RWPE2 (cell line): ENCODE measurements at regions not wholly inside any gene's neighbourhood (a gene's known extent, or its start where the extent isn't known, plus 50 kb on each side); places are given as distances from the start of the nearest gene placed in this dataset.
"Not testable (repeated sequence)": the region's sequence is repeated elsewhere in the genome, so short reads cannot be mapped to it uniquely, and the experiment has no call there.

ENCODE experiments used
- ATAC-seq: fragments of 200-7000 bp; cut with Tn5 transposase; 3 replicates; pipeline ENCODE4 v1.9.1; 2021; ENCODE audit warnings: low read depth
- DNase-seq: peaks from one replicate; pipeline ENCODE4 v3.0.0-alpha.2; 2020; ENCODE audit warnings: low spot score
- H3K27ac ChIP-seq: fragments of 450-650 bp; 2 replicates; pipeline ENCODE4 v1.5.1; 2017; ENCODE audit warnings: mild to moderate bottlenecking; ENCODE audit not compliant: poor library complexity, severe bottlenecking
- H3K27me3 ChIP-seq: fragments of 250-450 bp; sonication (Bioruptor Pico); 2 replicates; pipeline ENCODE4 v1.5.1; 2021; ENCODE audit warnings: mild to moderate bottlenecking, moderate library complexity; ENCODE audit not compliant: insufficient read depth, poor library complexity, severe bottlenecking
- H3K36me3 ChIP-seq: fragments of 250-450 bp; sonication (Bioruptor Pico); 2 replicates; pipeline ENCODE4 v1.5.1; 2020; ENCODE audit warnings: low read depth, mild to moderate bottlenecking, moderate library complexity
- H3K4me1 ChIP-seq: fragments of 250-450 bp; sonication (Bioruptor Pico); 2 replicates; pipeline ENCODE4 v1.5.1; 2021; ENCODE audit warnings: mild to moderate bottlenecking, moderate library complexity; ENCODE audit not compliant: insufficient read depth, poor library complexity, severe bottlenecking
- H3K4me3 ChIP-seq: fragments of 250-450 bp; sonication (Bioruptor Pico); 2 replicates; pipeline ENCODE4 v1.5.1; 2021; ENCODE audit warnings: mild to moderate bottlenecking, moderate library complexity; ENCODE audit not compliant: severe bottlenecking
- H3K9me3 ChIP-seq: fragments of 250-450 bp; sonication (Bioruptor Pico); 2 replicates; pipeline ENCODE4 v1.5.1; 2021; ENCODE audit warnings: mild to moderate bottlenecking, moderate library complexity; ENCODE audit not compliant: severe bottlenecking
- CTCF ChIP-seq: fragments of 450-650 bp; IDR thresholded peaks from one replicate; pipeline ENCODE4 v1.5.1; 2017; ENCODE audit warnings: mild to moderate bottlenecking, moderate library complexity; ENCODE audit not compliant: poor library complexity, severe bottlenecking

GRCh38 chr3:153551536-153552285, 389.7 kb downstream of the RAP2B start:
- Histone ChIP-seq H3K4me3 (no peak overlapping the region), H3K27ac (no peak overlapping the region), H3K9me3 (no peaks in the 10 kb centered on the region), H3K27me3 (no peaks in the 10 kb centered on the region), H3K4me1 (no peaks in the 10 kb centered on the region), H3K36me3 (no peaks in the 10 kb centered on the region)
- no peak for ATAC-seq
- no peak for DNase-seq
- TF ChIP-seq CTCF, result no peak

DNA sequence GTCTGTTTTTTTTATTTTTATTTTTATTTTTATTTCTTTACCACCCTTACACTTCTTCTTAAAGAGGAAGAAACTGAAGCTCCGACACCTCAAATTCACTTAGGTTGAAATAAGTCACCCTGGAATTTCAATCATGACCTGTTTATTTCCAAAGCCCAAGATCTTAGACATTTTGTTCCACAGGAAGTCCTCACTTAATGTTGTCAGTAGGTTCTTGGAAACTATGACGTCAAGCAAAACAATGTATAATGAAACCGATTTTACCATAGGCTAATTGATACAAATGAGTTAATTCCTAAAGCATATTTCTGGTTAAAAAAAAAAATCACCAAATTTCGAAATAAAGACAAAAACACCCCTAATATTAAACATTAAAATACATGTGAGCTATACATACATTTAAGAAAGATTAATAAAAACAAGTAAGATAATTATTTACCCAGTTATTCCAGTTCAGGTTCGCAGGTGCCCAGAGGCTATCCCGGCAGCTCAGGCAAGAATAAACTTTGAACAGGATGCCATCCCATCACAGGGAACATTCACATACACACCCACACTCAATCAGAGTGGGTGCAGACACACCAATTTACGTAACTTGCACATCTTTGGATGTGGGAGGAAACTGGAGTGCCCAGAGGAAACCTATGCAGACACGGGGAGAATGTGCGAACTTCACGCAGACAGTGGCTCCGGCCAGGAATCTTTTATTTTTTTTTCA, 391.0 kb downstream of the RAP2B start:
- no peak for ATAC-seq

GRCh38 chr3:153553605-153553945, 391.5 kb downstream of the RAP2B start:
- Histone ChIP-seq H3K4me1 (no peaks in the 10 kb centered on the region), H3K27me3 (no peaks in the 10 kb centered on the region), H3K27ac (no peak overlapping the region), H3K9me3 (no peaks in the 10 kb centered on the region), H3K4me3 (no peak overlapping the region), H3K36me3 (no peaks in the 10 kb centered on the region)
- DNase-seq (no peak), ATAC-seq (no peak)
- no peak for TF ChIP-seq CTCF

More for the DNA sequence above, 391.0 kb downstream of the RAP2B start:
- Histone ChIP-seq H3K36me3 (no peaks in the 10 kb centered on the region), H3K4me1 (no peaks in the 10 kb centered on the region), H3K27ac (no peak overlapping the region), H3K9me3 (no peaks in the 10 kb centered on the region), H3K27me3 (no peaks in the 10 kb centered on the region), H3K4me3 (no peak overlapping the region)
- TF ChIP-seq CTCF, result no peak
- no peak for DNase-seq

GRCh38 chr3:153555919-153556318, 393.9 kb downstream of the RAP2B start:
- H3K27ac ChIP-seq, result no peak overlapping the region
- DNase-seq (no peak), ATAC-seq (no peak)
- H3K4me1 ChIP-seq, result no peaks in the 10 kb centered on the region
- no peak overlapping the region for H3K4me3 ChIP-seq
- H3K27me3 ChIP-seq, result no peaks in the 10 kb centered on the region
- H3K9me3 ChIP-seq, result no peaks in the 10 kb centered on the region
- TF ChIP-seq CTCF, result no peak
- no peaks in the 10 kb centered on the region for H3K36me3 ChIP-seq

DNA sequence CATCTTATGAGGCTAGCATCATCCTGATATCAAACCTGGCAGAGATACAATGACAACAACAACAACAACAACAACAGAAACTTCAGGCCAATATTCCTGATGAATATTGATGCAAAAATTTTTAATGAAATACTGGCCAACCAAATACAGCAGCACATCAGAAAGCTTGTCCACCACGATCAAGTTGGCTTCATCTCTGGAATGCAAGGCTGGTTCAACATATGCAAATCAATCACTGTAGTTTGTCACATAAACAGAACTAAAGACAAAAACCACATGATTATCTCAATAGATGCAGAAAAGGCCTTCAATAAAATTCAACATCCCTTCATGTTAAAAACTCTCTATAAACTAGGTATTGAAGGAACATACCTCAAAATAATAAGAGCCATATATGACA, 397.3 kb downstream of the RAP2B start:
- DNase-seq, H3K27ac ChIP-seq, H3K4me3 ChIP-seq, ATAC-seq, H3K27me3 ChIP-seq, H3K4me1 ChIP-seq, H3K9me3 ChIP-seq, H3K36me3 ChIP-seq: not testable (repeated sequence)
